AG10803 (cell line): ENCODE measurements at regions not wholly inside any gene's neighbourhood (a gene's known extent, or its start where the extent isn't known, plus 50 kb on each side); places are given as distances from the start of the nearest gene placed in this dataset.

Experiments
- DNase-seq: peaks from one replicate; pipeline ENCODE4 v3.0.0; 2010; ENCODE audit warnings: low read depth
- H3K4me3 ChIP-seq: 2 replicates; pipeline ENCODE4 v1.5.1; 2011; ENCODE audit warnings: mild to moderate bottlenecking, low read length, control low read depth
- TF ChIP-seq, protein P1 (sequence below): conservative IDR thresholded peaks from 2 replicates; pipeline ENCODE4 v1.5.1; 2011; ENCODE audit warnings: mild to moderate bottlenecking, low read length, control low read depth, inconsistent platforms

DNA sequence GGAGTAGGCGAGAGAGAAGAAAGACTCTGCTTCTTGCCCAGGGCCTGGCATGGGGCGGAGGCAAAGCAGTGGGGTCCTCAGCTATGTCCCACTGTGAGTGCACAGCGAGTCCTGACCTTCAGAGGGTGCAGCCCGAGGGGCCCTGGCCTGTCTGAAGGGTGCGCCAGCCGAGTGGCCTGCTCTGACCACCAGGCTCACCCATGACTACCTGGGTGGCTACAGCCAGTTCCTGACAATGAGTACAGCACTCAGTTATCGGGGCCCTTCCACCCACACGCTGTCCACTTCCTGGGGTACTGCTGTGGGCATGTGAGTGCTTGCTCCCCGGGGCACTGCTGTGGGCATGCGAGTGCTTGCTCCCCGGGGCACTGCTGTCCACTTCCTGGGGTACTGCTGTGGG is 74.1 kb upstream of the B3GAT1 start:
- DNase-seq = no peak
- TF ChIP-seq, protein P1, sequence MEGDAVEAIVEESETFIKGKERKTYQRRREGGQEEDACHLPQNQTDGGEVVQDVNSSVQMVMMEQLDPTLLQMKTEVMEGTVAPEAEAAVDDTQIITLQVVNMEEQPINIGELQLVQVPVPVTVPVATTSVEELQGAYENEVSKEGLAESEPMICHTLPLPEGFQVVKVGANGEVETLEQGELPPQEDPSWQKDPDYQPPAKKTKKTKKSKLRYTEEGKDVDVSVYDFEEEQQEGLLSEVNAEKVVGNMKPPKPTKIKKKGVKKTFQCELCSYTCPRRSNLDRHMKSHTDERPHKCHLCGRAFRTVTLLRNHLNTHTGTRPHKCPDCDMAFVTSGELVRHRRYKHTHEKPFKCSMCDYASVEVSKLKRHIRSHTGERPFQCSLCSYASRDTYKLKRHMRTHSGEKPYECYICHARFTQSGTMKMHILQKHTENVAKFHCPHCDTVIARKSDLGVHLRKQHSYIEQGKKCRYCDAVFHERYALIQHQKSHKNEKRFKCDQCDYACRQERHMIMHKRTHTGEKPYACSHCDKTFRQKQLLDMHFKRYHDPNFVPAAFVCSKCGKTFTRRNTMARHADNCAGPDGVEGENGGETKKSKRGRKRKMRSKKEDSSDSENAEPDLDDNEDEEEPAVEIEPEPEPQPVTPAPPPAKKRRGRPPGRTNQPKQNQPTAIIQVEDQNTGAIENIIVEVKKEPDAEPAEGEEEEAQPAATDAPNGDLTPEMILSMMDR = no peak
- H3K4me3 ChIP-seq = no peak overlapping the region

DNA sequence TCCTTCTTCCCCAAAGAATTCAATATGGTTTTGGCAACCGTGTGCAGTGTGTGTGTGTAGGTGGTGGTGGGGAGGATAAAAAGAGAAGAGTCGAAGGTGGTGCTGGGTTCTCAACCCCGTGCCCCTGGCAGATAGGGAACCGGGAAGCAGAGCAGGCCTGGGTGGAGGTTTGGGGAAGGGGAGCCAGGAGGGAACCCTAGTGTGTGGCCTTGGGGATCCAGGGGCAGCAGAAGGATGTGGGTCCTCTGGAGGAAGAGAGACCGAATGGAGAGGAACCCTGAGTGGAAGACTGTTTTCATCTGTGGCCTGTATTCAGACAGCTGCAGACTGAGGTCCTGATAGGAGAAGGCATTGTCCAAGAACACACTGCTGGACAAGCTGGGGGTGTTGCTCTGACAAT is 73.3 kb upstream of the B3GAT1 start:
- TF ChIP-seq, protein P1 = no peak
- no peak for DNase-seq

DNA sequence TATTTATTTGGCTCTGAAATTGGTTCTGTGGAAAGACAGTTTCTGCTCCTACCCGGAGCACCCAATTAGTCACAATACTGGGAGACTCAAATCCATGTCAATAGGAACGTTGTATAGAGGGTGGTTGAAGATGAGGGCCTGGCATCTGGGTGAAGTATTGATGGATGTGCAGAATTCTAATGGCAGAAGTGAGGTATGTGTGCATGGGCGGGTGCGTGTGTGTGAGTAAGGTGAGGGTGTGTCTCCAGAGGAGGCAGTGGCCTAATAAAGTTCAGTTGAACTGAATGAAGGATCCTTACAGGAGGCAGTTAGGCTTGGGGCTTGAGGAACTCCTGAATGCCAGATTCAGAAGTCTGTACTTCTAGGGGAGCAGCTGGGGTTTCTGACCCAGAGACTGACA is 71.8 kb upstream of the B3GAT1 start:
- TF ChIP-seq, protein P1 = no peak
- no peak overlapping the region for H3K4me3 ChIP-seq
- DNase-seq = no peak

More for the DNA sequence above, 73.3 kb upstream of the B3GAT1 start:
- no peak overlapping the region for H3K4me3 ChIP-seq

DNA sequence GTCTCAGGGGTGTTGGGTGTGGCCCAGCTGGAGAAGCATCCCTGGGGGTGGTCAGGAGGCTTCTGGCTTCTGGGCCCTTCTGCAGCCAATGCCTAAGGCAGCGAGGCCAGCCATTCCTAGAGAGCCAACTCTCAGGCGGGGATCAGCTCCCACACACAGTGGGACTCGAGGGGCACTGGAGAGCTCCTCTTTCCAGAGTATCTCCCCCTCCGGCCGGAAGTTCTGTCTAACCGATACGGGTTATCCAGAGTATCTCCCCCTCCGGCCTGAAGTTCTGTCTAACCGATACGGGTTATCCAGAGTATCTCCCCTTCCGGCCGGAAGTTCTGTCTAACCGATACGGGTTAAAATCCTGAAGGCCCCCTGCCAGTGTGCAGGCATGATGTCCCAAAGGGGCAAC is 71.2 kb upstream of the B3GAT1 start:
- TF ChIP-seq, protein P1 = no peak
- H3K4me3 ChIP-seq = no peak overlapping the region
- DNase-seq = no peak

DNA sequence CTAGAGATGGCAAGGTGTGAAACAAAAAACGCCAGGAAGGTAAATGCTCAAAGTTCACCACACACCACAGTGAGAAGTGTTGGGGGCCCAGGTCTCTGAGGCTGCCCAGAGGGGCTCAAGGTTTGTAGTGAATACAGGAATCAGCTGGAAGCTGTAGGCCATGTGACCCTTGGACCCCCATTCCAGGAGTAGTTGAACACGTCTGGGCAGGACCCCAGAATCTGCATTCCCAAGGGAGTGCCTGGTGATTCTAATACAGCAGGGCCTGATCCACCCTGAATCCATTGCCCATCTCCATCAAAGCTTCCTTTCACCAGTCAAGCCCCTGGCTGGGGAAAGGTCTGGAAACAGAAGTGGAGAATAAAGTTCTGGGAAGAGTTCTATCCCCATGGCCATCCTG is 70.8 kb upstream of the B3GAT1 start:
- no peak for DNase-seq
- TF ChIP-seq, protein P1 = no peak
- no peak overlapping the region for H3K4me3 ChIP-seq

DNA sequence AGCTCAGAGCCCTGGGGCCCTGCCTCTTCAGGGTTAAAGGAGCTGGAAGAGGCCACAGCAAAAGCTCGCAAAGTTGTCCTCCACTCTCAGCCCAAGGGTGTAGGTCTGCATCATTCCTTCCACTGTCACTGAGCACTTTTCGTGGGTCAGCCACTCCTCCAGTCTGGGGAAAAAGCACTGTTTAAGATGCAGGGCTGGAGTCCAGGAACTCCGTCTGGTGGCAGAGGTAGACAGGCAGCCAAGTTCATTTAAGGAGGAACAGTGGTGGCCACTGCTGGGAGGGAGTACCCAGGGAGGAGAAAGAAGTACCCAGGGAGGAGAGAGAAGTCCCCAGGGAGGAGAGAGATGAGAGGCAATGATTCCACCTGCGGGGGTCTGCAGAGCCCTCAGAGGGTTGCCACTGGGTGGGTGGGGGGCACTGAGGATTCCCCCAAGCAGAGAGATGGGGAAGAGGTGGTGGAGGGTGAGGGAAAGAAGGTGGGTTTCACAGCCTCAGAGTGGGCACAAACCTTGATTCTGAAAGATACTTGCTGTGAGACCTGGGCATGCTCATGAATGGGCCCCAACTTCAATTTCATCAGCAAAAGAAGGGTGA is 70.0 kb upstream of the B3GAT1 start:
- DNase-seq = no peak
- no peak overlapping the region for H3K4me3 ChIP-seq
- TF ChIP-seq, protein P1 = no peak

DNA sequence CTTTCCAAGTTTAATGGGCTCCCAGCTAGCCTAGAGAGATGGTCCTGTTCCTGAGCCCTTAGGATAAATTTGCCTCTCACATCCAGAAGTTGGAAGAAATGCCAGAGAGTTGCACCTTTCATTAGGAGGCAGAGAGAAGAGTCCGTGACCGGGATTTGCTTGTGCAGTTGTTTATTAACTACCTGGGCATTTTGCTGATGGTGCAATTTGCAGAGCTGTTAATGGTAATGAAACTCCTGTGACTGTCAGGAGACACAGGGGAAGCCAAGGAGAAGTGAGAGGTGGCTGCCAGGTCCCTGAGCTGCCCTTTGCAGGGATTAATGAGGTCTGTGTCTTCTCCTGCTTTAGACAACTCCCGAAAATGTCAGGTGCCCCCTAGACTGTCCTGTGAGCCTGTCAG is 69.1 kb upstream of the B3GAT1 start:
- no peak for DNase-seq
- TF ChIP-seq, protein P1 = no peak
- no peak overlapping the region for H3K4me3 ChIP-seq
